ENCODE measurements at regions not wholly inside any gene's neighbourhood (a gene's known extent, or its start where the extent isn't known, plus 50 kb on each side); places are given as distances from the start of the nearest gene placed in this dataset.

GRCh38 chr4:110737931-110738330 is 115.1 kb upstream of the PITX2 start:
- TF ChIP-seq CTCF (IDR thresholded peaks at IDR 0.05) (no peak), POLR2A (IDR thresholded peaks at IDR 0.05) (no peak)
